Ovary (tissue), 7 donors: ENCODE measurements at regions not wholly inside any gene's neighbourhood (a gene's known extent, or its start where the extent isn't known, plus 50 kb on each side); places are given as distances from the start of the nearest gene placed in this dataset.

Experiments
- DNase-seq, 5 donors: peaks; one replicate each; pipeline ENCODE4 v3.0.0-alpha.2; 2019 to 2020
- H3K27ac ChIP-seq, 2 donors: fragments of 200-600 bp; one replicate each; pipeline versions ENCODE4 v1.5.1 to v1.8.0; 2019 to 2022
- H3K27me3 ChIP-seq: fragments of 200-600 bp; one replicate; pipeline ENCODE4 v1.8.0; 2022
- H3K36me3 ChIP-seq: fragments of 200-600 bp; sonication (generic); one replicate; pipeline ENCODE4 v1.5.1; 2019
- H3K4me1 ChIP-seq: one replicate; pipeline ENCODE4 v1.8.1; 2013; ENCODE audit warnings: mild to moderate bottlenecking, moderate library complexity; ENCODE audit not compliant: insufficient read depth
- H3K4me3 ChIP-seq: fragments of 200-600 bp; sonication (generic); one replicate; pipeline ENCODE4 v1.5.1; 2017
- H3K9me3 ChIP-seq, 2 donors: fragments of 200-600 bp in 1 of 2; sonication (generic) in 1 of 2; one replicate each; pipeline versions ENCODE4 v1.5.1 to v1.8.1; 2013 to 2019; ENCODE audit warnings: mild to moderate bottlenecking in 1 of 2, moderate library complexity in 1 of 2
- CTCF ChIP-seq, 3 donors: fragments of 450-650 bp in 2 of 3; fragments of 200-600 bp in 1 of 3; IDR thresholded peaks; one replicate each; pipeline versions ENCODE4 v1.5.1 to v1.8.0; 2016 to 2022; ENCODE audit warnings: antibody characterized with exemption in 3 of 3, mild to moderate bottlenecking in 1 of 3
- EP300 ChIP-seq: sonication (generic); formaldehyde crosslinking; IDR thresholded peaks from one replicate; pipeline ENCODE4 v1.6.1; 2017; ENCODE audit warnings: antibody characterized with exemption
- POLR2A ChIP-seq: fragments of 450-650 bp; IDR thresholded peaks from one replicate; pipeline ENCODE4 v1.6.1; 2017; ENCODE audit warnings: antibody characterized with exemption, mild to moderate bottlenecking, moderate library complexity
- WGBS, 3 donors: extraction: QIAGEN DNeasy Blood & Tissue Kit in 1 of 3; methylation state at CpG; one replicate each; pipeline versions ENCODE4 v1.1.5 to v1.1.7; 2013 to 2017; 5-methylcytosine and 5-hydroxymethylcytosine counted together
- intact Hi-C, 4 donors: fragments of 100-400 bp; cut with DNase I; formaldehyde crosslinking; loops; one replicate each; pipeline versions ENCODE4 v1.11.0 to v1.15.1; 2022 to 2023
- donor health status: DM: no; HTN: no; CAD: no; lungs with moderate emphysema.
- donor health status: DM: no; HTN: no; CAD: no.
- donor health status: Bipolar disorder and iron deficiency.
- donor health status: DM: no; HTN: no; CAD: no.
- donor health status: DM: yes; HTN: yes; CAD: no.

- DNase-seq = no peak
- 15 to 26% (median 21%) methylated on average over 2 of the region's 2 CpGs for WGBS, 3 donors
- intact Hi-C loops = no loop called here
- Histone ChIP-seq H3K27me3 (no peaks in the 10 kb centered on the region), H3K4me1 (no peaks in the 10 kb centered on the region), H3K36me3 (no peaks in the 10 kb centered on the region), H3K9me3 (no peaks in the 10 kb centered on the region), H3K27ac (no peak overlapping the region), H3K4me3 (no peak overlapping the region)
- TF ChIP-seq EP300 (no peak), CTCF (IDR thresholded peaks at IDR 0.05) (no peak), POLR2A (no peak)
Measured at GRCh38 chr3:166743481-166744134, 636.5 kb downstream of the ZBBX start.

GRCh38 chr3:166734734-166735133 is 645.4 kb downstream of the ZBBX start:
- Histone ChIP-seq H3K27me3 (no peaks in the 10 kb centered on the region), H3K4me1 (no peaks in the 10 kb centered on the region), H3K4me3 (no peak overlapping the region), H3K27ac (no peak overlapping the region), H3K9me3 (no peaks in the 10 kb centered on the region), H3K36me3 (no peaks in the 10 kb centered on the region)
- no peak for DNase-seq
- WGBS, 3 donors = 91 to 95% (median 95%) methylated on average over 3 of the region's 3 CpGs
- TF ChIP-seq EP300 (no peak), POLR2A (no peak), CTCF (IDR thresholded peaks at IDR 0.05) (no peak)
- intact Hi-C loops = no loop called here

GRCh38 chr3:166731701-166732100 is 648.4 kb downstream of the ZBBX start:
- DNase-seq = no peak
- H3K27ac ChIP-seq = no peak overlapping the region
- no peaks in the 10 kb centered on the region for H3K4me1 ChIP-seq
- no peaks in the 10 kb centered on the region for H3K36me3 ChIP-seq
- no peak overlapping the region for H3K4me3 ChIP-seq
- intact Hi-C loops = no loop called here
- H3K27me3 ChIP-seq = no peaks in the 10 kb centered on the region
- no peaks in the 10 kb centered on the region for H3K9me3 ChIP-seq
- TF ChIP-seq CTCF (IDR thresholded peaks at IDR 0.05) = no peak
- TF ChIP-seq POLR2A = no peak
- no peak for TF ChIP-seq EP300
- 68 to 87% (median 83%) methylated on average over 1 of the region's 1 CpG for WGBS, 3 donors

GRCh38 chr3:166721466-166721865 is 658.6 kb downstream of the ZBBX start:
- Histone ChIP-seq H3K27me3 (no peaks in the 10 kb centered on the region), H3K27ac (no peak overlapping the region), H3K9me3 (no peaks in the 10 kb centered on the region), H3K4me3 (no peak overlapping the region), H3K4me1 (no peaks in the 10 kb centered on the region), H3K36me3 (no peaks in the 10 kb centered on the region)
- intact Hi-C loops = no loop called here
- TF ChIP-seq CTCF (IDR thresholded peaks at IDR 0.05) (no peak), EP300 (no peak), POLR2A (no peak)
- DNase-seq = no peak
